Osteocyte (in vitro differentiated cells): ENCODE measurements at regions not wholly inside any gene's neighbourhood (a gene's known extent, or its start where the extent isn't known, plus 50 kb on each side); places are given as distances from the start of the nearest gene placed in this dataset.

Experiments used
- DNase-seq: peaks from one replicate; pipeline ENCODE4 v3.0.0; 2021; ENCODE audit warnings: mixed read lengths; ENCODE audit not compliant: unreplicated experiment; ENCODE audit errors: extremely low spot score
- H3K27ac Mint-ChIP-seq: one replicate; pipeline ENCODE4 v1.8.0; 2021; ENCODE audit warnings: mild to moderate bottlenecking, mixed read lengths; ENCODE audit not compliant: unreplicated experiment
- H3K27me3 Mint-ChIP-seq: one replicate; pipeline ENCODE4 v1.8.0; 2021; ENCODE audit warnings: mixed read lengths; ENCODE audit not compliant: unreplicated experiment
- H3K36me3 Mint-ChIP-seq: one replicate; pipeline ENCODE4 v1.8.0; 2021; ENCODE audit warnings: mixed read lengths; ENCODE audit not compliant: unreplicated experiment
- H3K4me1 Mint-ChIP-seq: one replicate; pipeline ENCODE4 v1.8.0; 2021; ENCODE audit warnings: mixed read lengths; ENCODE audit not compliant: unreplicated experiment
- H3K4me3 Mint-ChIP-seq: one replicate; pipeline ENCODE4 v1.8.0; 2021; ENCODE audit warnings: mild to moderate bottlenecking, moderate library complexity, mixed read lengths; ENCODE audit not compliant: unreplicated experiment
- H3K9me3 Mint-ChIP-seq: one replicate; pipeline ENCODE4 v1.8.0; 2021; ENCODE audit warnings: mixed read lengths; ENCODE audit not compliant: unreplicated experiment
- TF ChIP-seq, protein P1 (sequence below): fragments of 200-600 bp; sonication (generic); IDR thresholded peaks from 2 replicates; pipeline ENCODE4 v1.5.0; 2021; ENCODE audit warnings: antibody characterized with exemption, mild to moderate bottlenecking, moderate library complexity

GRCh38 chr4:12186526-12186925 is 757.8 kb upstream of the HS3ST1 start:
- no peak for DNase-seq
- Mint-ChIP-seq H3K9me3 (peaks cover 8% of the 10 kb centered on the region), H3K36me3 (no peaks in the 10 kb centered on the region), H3K27me3 (no peaks in the 10 kb centered on the region), H3K4me3 (no peak overlapping the region), H3K4me1 (no peaks in the 10 kb centered on the region), H3K27ac (no peak overlapping the region)
- TF ChIP-seq, protein P1, sequence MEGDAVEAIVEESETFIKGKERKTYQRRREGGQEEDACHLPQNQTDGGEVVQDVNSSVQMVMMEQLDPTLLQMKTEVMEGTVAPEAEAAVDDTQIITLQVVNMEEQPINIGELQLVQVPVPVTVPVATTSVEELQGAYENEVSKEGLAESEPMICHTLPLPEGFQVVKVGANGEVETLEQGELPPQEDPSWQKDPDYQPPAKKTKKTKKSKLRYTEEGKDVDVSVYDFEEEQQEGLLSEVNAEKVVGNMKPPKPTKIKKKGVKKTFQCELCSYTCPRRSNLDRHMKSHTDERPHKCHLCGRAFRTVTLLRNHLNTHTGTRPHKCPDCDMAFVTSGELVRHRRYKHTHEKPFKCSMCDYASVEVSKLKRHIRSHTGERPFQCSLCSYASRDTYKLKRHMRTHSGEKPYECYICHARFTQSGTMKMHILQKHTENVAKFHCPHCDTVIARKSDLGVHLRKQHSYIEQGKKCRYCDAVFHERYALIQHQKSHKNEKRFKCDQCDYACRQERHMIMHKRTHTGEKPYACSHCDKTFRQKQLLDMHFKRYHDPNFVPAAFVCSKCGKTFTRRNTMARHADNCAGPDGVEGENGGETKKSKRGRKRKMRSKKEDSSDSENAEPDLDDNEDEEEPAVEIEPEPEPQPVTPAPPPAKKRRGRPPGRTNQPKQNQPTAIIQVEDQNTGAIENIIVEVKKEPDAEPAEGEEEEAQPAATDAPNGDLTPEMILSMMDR: no peak

DNA sequence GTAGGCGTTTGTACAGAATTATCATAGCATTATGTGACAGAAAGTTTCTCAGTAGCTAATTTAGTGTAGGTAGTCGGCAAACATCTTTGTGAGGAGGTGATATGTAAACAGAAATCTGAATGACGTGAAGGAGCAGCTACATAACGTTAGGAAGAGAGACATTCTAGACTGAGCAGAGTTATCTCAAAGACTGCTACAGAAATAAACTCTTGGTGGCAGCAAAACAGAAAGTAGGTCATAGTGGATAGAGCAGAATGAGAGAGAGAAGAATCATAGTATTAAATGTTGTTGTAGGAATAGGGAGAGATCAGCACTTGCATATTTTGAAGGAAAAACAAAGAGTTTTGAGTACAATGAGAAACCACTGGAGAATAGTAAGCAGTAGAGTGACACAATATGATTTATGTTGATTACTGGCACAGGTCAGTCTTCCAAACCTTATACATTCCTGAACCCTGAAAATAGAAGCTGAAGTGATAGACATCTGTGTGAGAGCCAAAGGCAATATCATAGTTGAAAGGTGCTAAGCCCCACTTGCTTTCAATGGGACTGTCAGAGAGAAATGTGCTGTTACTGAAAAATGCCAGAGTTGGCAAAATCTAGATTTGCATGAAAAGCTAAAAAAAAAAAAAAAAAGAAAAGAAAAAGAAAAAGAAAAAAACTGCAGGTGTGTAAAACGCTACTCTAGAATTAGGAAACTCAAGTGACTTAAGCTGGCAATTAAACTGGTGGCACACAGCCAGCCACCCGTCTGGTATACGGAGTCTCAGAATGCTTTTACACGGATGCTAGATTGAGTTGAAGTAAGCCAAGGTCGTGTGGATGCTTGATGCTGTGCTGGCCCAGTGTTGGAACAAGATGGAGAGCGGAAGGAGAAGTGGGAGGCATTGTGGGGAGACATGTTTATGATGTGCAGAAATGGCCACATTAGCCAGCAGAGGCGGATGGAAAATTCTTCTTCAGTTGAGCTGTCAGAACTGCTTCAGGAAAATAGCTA is 750.2 kb upstream of the HS3ST1 start:
- H3K4me3 Mint-ChIP-seq: no peak overlapping the region
- DNase-seq: no peak
- no peaks in the 10 kb centered on the region for H3K27me3 Mint-ChIP-seq
- H3K27ac Mint-ChIP-seq: no peak overlapping the region
- peaks cover 20% of the 10 kb centered on the region for H3K9me3 Mint-ChIP-seq
- H3K36me3 Mint-ChIP-seq: no peaks in the 10 kb centered on the region
- no peaks in the 10 kb centered on the region for H3K4me1 Mint-ChIP-seq
- TF ChIP-seq, protein P1: no peak

- peaks cover 15% of the 10 kb centered on the region for H3K9me3 Mint-ChIP-seq
- no peaks in the 10 kb centered on the region for H3K36me3 Mint-ChIP-seq
- no peak overlapping the region for H3K27ac Mint-ChIP-seq
- H3K27me3 Mint-ChIP-seq: no peaks in the 10 kb centered on the region
- TF ChIP-seq, protein P1: no peak
- no peaks in the 10 kb centered on the region for H3K4me1 Mint-ChIP-seq
- no peak overlapping the region for H3K4me3 Mint-ChIP-seq
- no peak for DNase-seq
Measured at GRCh38 chr4:12177416-12177815, 748.7 kb upstream of the HS3ST1 start.

GRCh38 chr4:12173496-12173895 is 744.8 kb upstream of the HS3ST1 start:
- Mint-ChIP-seq H3K27ac (no peak overlapping the region), H3K4me1 (no peaks in the 10 kb centered on the region), H3K36me3 (no peaks in the 10 kb centered on the region), H3K9me3 (peaks cover 13% of the 10 kb centered on the region), H3K27me3 (no peaks in the 10 kb centered on the region), H3K4me3 (no peak overlapping the region)
- no peak for DNase-seq
- TF ChIP-seq, protein P1: no peak

GRCh38 chr4:12172198-12172973 is 743.7 kb upstream of the HS3ST1 start:
- no peak for DNase-seq
- H3K9me3 Mint-ChIP-seq: peaks cover 6% of the 10 kb centered on the region
- H3K4me1 Mint-ChIP-seq: no peaks in the 10 kb centered on the region
- no peak overlapping the region for H3K4me3 Mint-ChIP-seq
- H3K27me3 Mint-ChIP-seq: no peaks in the 10 kb centered on the region
- H3K36me3 Mint-ChIP-seq: no peaks in the 10 kb centered on the region
- H3K27ac Mint-ChIP-seq: no peak overlapping the region
- TF ChIP-seq, protein P1: no peak
